ENCODE measurements at regions not wholly inside any gene's neighbourhood (a gene's known extent, or its start where the extent isn't known, plus 50 kb on each side); places are given as distances from the start of the nearest gene placed in this dataset.

GRCh38 chr7:51764976-51765375, 448.4 kb upstream of the COBL start:
- H4K20me1 ChIP-seq (ENCODE audit: insufficient read depth, low read length): no peaks in the 10 kb centered on the region

DNA sequence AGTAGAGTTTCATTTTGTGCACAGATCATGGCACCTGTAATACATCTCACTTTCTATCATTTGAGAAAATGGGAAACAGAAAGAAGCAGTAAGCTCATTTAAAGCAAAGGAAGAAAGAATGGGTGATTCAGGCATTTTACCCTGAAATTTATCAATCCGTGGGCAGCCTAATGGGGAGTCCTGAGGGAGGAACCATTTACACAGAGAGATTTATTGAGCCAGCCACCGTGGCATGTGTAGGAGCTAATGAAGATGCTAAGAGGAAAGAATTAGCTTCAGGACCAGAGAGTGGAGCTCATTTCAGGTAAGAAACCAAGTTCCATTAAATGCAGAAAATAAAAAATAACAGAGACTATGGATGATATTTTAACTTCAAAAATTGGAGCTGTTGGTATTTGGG, 443.4 kb upstream of the COBL start:
- Histone ChIP-seq H3K27me3 (ENCODE audit: insufficient read depth, low read length) (no peaks in the 10 kb centered on the region), H3K4me2 (ENCODE audit: low read length) (no peak overlapping the region)
- TF ChIP-seq, protein P1, sequence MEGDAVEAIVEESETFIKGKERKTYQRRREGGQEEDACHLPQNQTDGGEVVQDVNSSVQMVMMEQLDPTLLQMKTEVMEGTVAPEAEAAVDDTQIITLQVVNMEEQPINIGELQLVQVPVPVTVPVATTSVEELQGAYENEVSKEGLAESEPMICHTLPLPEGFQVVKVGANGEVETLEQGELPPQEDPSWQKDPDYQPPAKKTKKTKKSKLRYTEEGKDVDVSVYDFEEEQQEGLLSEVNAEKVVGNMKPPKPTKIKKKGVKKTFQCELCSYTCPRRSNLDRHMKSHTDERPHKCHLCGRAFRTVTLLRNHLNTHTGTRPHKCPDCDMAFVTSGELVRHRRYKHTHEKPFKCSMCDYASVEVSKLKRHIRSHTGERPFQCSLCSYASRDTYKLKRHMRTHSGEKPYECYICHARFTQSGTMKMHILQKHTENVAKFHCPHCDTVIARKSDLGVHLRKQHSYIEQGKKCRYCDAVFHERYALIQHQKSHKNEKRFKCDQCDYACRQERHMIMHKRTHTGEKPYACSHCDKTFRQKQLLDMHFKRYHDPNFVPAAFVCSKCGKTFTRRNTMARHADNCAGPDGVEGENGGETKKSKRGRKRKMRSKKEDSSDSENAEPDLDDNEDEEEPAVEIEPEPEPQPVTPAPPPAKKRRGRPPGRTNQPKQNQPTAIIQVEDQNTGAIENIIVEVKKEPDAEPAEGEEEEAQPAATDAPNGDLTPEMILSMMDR (IDR thresholded peaks at IDR 0.05; ENCODE audit: low read length): no peak
- TF ChIP-seq EZH2 (IDR thresholded peaks at IDR 0.05; ENCODE audit: borderline replicate concordance, low read length): no peak

More at GRCh38 chr7:51764976-51765375, 448.4 kb upstream of the COBL start:
- Histone ChIP-seq H3K27ac (ENCODE audit: low read depth, low read length, poor library complexity, severe bottlenecking) (no peak overlapping the region), H3K4me1 (ENCODE audit: insufficient read depth, low read length, severe bottlenecking) (peaks cover 28% of the 10 kb centered on the region), H3K9ac (ENCODE audit: low read length) (no peak overlapping the region), H3K36me3 (ENCODE audit: insufficient read depth, low read length) (no peaks in the 10 kb centered on the region), H3K79me2 (ENCODE audit: insufficient read depth, low read length) (no peaks in the 10 kb centered on the region), H3F3A (ENCODE audit: insufficient read depth, low read length) (no peaks in the 10 kb centered on the region), H2AFZ (ENCODE audit: low read length) (no peak overlapping the region), H3K9me3 (ENCODE audit: low read length) (no peaks in the 10 kb centered on the region), H3K27me3 (ENCODE audit: insufficient read depth, low read length) (no peaks in the 10 kb centered on the region), H3K9me2 (ENCODE audit: low read depth, low read length) (no peaks in the 10 kb centered on the region), H3K4me2 (ENCODE audit: low read length) (no peak overlapping the region), H3K4me3 (ENCODE audit: low read depth, low read length, poor library complexity, severe bottlenecking) (no peak overlapping the region)
- TF ChIP-seq, protein P1 (IDR thresholded peaks at IDR 0.05; ENCODE audit: low read length): no peak
- TF ChIP-seq EZH2 (IDR thresholded peaks at IDR 0.05; ENCODE audit: borderline replicate concordance, low read length): no peak

GRCh38 chr7:51757960-51758359, 441.4 kb upstream of the COBL start:
- Histone ChIP-seq H3K9ac (ENCODE audit: low read length) (no peak overlapping the region), H4K20me1 (ENCODE audit: insufficient read depth, low read length) (no peaks in the 10 kb centered on the region), H3K9me2 (ENCODE audit: low read depth, low read length) (no peaks in the 10 kb centered on the region), H3K27ac (ENCODE audit: low read depth, low read length, poor library complexity, severe bottlenecking) (no peak overlapping the region), H3K4me3 (ENCODE audit: low read depth, low read length, poor library complexity, severe bottlenecking) (no peak overlapping the region), H3K36me3 (ENCODE audit: insufficient read depth, low read length) (no peaks in the 10 kb centered on the region), H3K4me1 (ENCODE audit: insufficient read depth, low read length, severe bottlenecking) (no peaks in the 10 kb centered on the region), H3K27me3 (ENCODE audit: insufficient read depth, low read length) (no peaks in the 10 kb centered on the region), H3K79me2 (ENCODE audit: insufficient read depth, low read length) (no peaks in the 10 kb centered on the region), H3K4me2 (ENCODE audit: low read length) (no peak overlapping the region), H3K9me3 (ENCODE audit: low read length) (no peaks in the 10 kb centered on the region), H3F3A (ENCODE audit: insufficient read depth, low read length) (no peaks in the 10 kb centered on the region), H2AFZ (ENCODE audit: low read length) (no peak overlapping the region)
- TF ChIP-seq, protein P1 (IDR thresholded peaks at IDR 0.05; ENCODE audit: low read length): no peak
- TF ChIP-seq EZH2 (IDR thresholded peaks at IDR 0.05; ENCODE audit: borderline replicate concordance, low read length): no peak

More for the DNA sequence above, 443.4 kb upstream of the COBL start:
- H3K9me2 ChIP-seq (ENCODE audit: low read depth, low read length): no peaks in the 10 kb centered on the region
- no peak overlapping the region for H3K4me3 ChIP-seq (ENCODE audit: low read depth, low read length, poor library complexity, severe bottlenecking)
- H3K4me1 ChIP-seq (ENCODE audit: insufficient read depth, low read length, severe bottlenecking): no peaks in the 10 kb centered on the region
- no peaks in the 10 kb centered on the region for H3F3A ChIP-seq (ENCODE audit: insufficient read depth, low read length)
- H3K9me3 ChIP-seq (ENCODE audit: low read length): no peaks in the 10 kb centered on the region
- H3K27ac ChIP-seq (ENCODE audit: low read depth, low read length, poor library complexity, severe bottlenecking): no peak overlapping the region
- no peaks in the 10 kb centered on the region for H3K36me3 ChIP-seq (ENCODE audit: insufficient read depth, low read length)
- no peak overlapping the region for H2AFZ ChIP-seq (ENCODE audit: low read length)
- no peaks in the 10 kb centered on the region for H3K79me2 ChIP-seq (ENCODE audit: insufficient read depth, low read length)
- H3K9ac ChIP-seq (ENCODE audit: low read length): no peak overlapping the region
- no peaks in the 10 kb centered on the region for H4K20me1 ChIP-seq (ENCODE audit: insufficient read depth, low read length)

Measured in OCI-LY1 (cell line).